ENCODE measurements at regions not wholly inside any gene's neighbourhood (a gene's known extent, or its start where the extent isn't known, plus 50 kb on each side); places are given as distances from the start of the nearest gene placed in this dataset.

DNA sequence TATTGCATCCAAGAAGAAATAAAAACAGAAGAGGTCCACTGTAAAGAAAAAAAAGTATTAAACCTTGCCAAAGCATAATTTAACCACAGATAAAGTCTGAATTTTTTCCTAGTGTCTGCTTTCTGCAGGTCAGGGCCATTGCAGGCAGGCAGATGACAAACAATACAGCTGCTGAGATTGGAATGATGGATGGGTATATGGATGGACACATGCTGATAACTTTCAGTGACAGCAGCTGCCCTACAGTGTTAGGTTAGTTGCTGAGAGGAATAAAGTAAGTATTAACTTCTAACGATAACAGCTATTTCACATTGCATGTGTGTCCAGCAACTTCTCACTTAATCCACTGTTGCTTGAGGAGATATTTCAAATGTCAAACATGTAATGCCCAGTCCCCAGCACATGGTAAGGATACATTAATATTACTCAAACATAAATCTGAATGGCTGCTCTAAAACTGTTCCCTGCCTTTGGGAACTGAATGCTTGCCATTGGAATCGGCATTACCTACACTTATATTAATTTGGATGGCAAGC is 515.3 kb downstream of the RMST start:
- DNase-seq: no peak
- H3K36me3 ChIP-seq: no peaks in the 10 kb centered on the region
- peaks cover 0 to 3% (median 0%) of the 10 kb centered on the region in 3 donors for H3K9me3 ChIP-seq
- H3K27me3 ChIP-seq: no peaks in the 10 kb centered on the region
- H3K4me1 ChIP-seq: no peaks in the 10 kb centered on the region
- TF ChIP-seq, protein P1, sequence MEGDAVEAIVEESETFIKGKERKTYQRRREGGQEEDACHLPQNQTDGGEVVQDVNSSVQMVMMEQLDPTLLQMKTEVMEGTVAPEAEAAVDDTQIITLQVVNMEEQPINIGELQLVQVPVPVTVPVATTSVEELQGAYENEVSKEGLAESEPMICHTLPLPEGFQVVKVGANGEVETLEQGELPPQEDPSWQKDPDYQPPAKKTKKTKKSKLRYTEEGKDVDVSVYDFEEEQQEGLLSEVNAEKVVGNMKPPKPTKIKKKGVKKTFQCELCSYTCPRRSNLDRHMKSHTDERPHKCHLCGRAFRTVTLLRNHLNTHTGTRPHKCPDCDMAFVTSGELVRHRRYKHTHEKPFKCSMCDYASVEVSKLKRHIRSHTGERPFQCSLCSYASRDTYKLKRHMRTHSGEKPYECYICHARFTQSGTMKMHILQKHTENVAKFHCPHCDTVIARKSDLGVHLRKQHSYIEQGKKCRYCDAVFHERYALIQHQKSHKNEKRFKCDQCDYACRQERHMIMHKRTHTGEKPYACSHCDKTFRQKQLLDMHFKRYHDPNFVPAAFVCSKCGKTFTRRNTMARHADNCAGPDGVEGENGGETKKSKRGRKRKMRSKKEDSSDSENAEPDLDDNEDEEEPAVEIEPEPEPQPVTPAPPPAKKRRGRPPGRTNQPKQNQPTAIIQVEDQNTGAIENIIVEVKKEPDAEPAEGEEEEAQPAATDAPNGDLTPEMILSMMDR (IDR thresholded peaks at IDR 0.05): no peak
- H3K27ac ChIP-seq: no peak overlapping the region
- intact Hi-C loops (cut with DNase I; ENCODE audit: low total_unique reads): no loop called here
- H3K4me3 ChIP-seq: no peak overlapping the region

DNA sequence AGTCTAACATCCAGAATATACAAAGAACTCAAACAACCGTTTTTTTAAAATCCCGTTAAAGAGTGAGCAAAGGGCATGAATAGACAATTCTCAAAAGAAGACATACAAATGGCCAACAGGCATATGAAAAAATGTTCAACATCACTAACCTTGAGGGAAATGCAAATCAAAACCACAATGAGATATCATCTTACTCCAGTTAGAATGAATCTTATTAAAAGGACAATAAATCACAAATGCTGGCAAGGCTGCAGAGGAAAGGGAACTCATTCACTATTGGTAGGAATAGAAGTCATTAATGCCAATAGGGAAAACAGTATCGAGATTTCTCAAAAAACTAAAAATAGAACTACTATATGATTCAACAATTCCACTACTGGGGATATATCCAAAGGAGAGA is 520.1 kb downstream of the RMST start:
- Histone ChIP-seq H3K9me3 (no peaks in the 10 kb centered on the region), H3K27ac (no peak overlapping the region), H3K27me3 (no peaks in the 10 kb centered on the region), H3K36me3 (no peaks in the 10 kb centered on the region), H3K4me3 (no peak overlapping the region), H3K4me1 (no peaks in the 10 kb centered on the region)
- TF ChIP-seq, protein P1 (IDR thresholded peaks at IDR 0.05): no peak
- DNase-seq: no peak
- intact Hi-C loops (cut with DNase I; ENCODE audit: low total_unique reads): no loop called here

DNA sequence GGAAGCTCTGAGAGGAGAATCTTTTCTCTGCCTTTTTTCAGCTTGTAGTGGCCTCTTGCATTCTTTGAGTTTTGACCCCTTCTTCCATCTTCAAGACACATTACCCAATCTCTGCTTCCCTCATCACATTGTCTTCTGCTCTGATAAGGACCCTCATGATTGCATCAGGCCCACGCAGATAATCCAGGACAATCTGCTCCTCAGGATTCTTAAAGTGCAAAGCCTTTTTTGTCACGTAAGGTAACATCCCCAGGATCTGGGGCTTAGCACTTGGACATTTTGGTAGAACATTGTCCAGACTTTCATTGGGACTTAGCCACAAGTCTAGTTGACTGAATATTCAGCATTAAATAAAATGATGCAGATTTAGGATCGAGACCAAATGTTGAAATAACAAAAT is 521.2 kb downstream of the RMST start:
- no peak for DNase-seq
- Histone ChIP-seq H3K27ac (no peak overlapping the region), H3K4me3 (no peak overlapping the region), H3K36me3 (no peaks in the 10 kb centered on the region), H3K4me1 (no peaks in the 10 kb centered on the region), H3K27me3 (no peaks in the 10 kb centered on the region), H3K9me3 (no peaks in the 10 kb centered on the region)
- TF ChIP-seq, protein P1 (IDR thresholded peaks at IDR 0.05): no peak
- intact Hi-C loops (cut with DNase I; ENCODE audit: low total_unique reads): no loop called here

DNA sequence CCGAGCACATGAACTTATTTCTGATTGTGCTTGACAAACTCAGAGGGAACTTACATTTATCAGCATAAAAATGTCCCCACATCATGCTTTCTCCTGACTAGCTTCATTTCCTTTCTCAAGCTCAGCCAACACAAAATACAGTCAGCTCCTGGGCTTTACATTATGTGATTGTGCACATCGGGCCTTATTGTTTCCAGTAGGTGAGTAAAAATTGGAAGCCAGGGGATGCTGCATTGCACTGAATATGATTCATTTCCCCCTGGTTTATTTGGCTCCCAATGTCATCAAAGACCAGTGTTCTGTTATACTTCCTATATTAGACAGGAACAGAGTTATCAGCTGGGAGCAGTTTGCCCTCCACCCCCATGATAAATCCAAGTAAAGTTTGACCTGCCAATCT is 521.8 kb downstream of the RMST start:
- no peak overlapping the region for H3K27ac ChIP-seq
- intact Hi-C loops (cut with DNase I; ENCODE audit: low total_unique reads): no loop called here
- TF ChIP-seq, protein P1 (IDR thresholded peaks at IDR 0.05): no peak

DNA sequence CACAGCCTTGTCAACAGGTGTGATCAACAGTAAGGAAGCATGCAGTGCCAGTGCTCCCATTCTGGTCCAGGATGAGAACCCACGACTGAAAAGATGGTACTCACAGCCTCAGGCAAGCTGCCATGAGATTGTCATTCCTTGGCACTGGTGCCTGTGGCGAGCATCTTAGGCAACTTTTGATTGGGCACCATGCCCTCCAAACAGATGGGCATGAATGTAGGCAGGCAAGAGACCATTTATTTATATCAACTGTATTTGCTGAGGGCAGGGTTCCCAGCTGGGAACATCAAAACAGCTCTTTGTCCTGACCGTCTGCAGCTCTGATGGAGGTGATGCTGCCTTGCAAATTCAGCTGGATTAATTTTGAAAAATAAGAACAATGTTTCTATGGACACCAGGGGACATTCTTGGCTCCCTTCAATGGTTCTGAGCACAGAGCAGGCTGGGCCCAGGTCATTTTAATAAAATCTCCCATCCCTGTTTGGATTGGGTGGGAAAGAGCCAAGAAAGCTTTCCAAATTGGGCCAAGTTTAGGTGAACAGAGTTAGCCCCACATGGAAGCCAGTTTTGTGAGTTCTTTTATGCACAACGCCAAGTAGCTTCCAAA is 522.5 kb downstream of the RMST start:
- intact Hi-C loops (cut with DNase I; ENCODE audit: low total_unique reads): no loop called here

More for the DNA sequence above, 521.8 kb downstream of the RMST start:
- no peaks in the 10 kb centered on the region for H3K27me3 ChIP-seq
- no peaks in the 10 kb centered on the region for H3K4me1 ChIP-seq
- no peaks in the 10 kb centered on the region for H3K36me3 ChIP-seq
- DNase-seq: no peak
- no peak overlapping the region for H3K4me3 ChIP-seq
- no peaks in the 10 kb centered on the region for H3K9me3 ChIP-seq

More for the DNA sequence above, 522.5 kb downstream of the RMST start:
- Histone ChIP-seq H3K27ac (no peak overlapping the region), H3K4me3 (no peak overlapping the region), H3K4me1 (no peaks in the 10 kb centered on the region), H3K9me3 (no peaks in the 10 kb centered on the region), H3K36me3 (no peaks in the 10 kb centered on the region), H3K27me3 (no peaks in the 10 kb centered on the region)
- TF ChIP-seq, protein P1 (IDR thresholded peaks at IDR 0.05): no peak
- no peak for DNase-seq

Measured in tibial artery (tissue), 4 donors.